GM20000 (cell line): ENCODE measurements at regions not wholly inside any gene's neighbourhood (a gene's known extent, or its start where the extent isn't known, plus 50 kb on each side); places are given as distances from the start of the nearest gene placed in this dataset.

Source experiments
- DNase-seq: peaks from one replicate; pipeline ENCODE4 v3.0.0; 2012; ENCODE audit warnings: low spot score
- TF ChIP-seq, protein P1 (sequence below): IDR thresholded peaks from 2 replicates; pipeline ENCODE4 v1.5.1; 2012; ENCODE audit warnings: mild to moderate bottlenecking, control low read depth; ENCODE audit errors: extremely low read depth, missing control alignments

DNA sequence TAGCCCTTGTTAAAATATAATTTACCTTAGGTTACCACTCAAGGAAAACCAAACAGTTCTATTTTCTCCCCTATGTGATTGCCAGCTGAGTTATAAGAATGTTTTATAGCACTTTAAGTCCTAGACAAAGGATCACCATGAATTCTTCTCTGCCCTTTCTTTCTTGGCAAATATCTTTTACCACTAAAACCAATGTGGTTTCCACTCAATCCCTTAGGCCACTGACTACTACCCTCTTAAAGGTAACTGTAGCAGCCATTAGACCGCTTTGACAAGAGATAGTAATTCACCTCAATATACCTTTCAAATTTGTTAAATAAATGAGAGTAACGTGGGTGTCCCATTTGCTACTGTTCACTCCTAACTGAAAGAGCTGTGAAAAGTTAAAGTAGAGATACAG lies 307.9 kb upstream of the PRMT6 start:
- TF ChIP-seq, protein P1, sequence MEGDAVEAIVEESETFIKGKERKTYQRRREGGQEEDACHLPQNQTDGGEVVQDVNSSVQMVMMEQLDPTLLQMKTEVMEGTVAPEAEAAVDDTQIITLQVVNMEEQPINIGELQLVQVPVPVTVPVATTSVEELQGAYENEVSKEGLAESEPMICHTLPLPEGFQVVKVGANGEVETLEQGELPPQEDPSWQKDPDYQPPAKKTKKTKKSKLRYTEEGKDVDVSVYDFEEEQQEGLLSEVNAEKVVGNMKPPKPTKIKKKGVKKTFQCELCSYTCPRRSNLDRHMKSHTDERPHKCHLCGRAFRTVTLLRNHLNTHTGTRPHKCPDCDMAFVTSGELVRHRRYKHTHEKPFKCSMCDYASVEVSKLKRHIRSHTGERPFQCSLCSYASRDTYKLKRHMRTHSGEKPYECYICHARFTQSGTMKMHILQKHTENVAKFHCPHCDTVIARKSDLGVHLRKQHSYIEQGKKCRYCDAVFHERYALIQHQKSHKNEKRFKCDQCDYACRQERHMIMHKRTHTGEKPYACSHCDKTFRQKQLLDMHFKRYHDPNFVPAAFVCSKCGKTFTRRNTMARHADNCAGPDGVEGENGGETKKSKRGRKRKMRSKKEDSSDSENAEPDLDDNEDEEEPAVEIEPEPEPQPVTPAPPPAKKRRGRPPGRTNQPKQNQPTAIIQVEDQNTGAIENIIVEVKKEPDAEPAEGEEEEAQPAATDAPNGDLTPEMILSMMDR = no peak
- DNase-seq = no peak

DNA sequence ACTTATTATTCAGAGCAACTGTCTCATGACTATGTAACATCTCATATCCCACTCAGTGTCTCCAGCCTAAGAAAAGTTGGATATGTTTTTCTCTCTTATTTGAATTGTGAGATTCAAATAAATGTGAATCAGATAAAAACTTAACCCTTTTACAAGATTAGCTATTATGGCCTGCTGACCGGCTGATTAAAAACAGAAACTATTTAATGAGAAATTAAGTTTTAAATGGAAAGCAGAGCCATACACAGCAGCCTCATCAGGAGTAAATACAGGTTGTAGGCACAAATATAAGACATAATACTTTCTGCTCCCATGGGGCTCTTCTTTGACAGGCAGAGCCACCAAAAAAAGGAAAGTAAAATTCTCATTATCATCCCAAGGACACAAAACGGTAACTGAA lies 307.0 kb upstream of the PRMT6 start:
- TF ChIP-seq, protein P1 = no peak
- no peak for DNase-seq

DNA sequence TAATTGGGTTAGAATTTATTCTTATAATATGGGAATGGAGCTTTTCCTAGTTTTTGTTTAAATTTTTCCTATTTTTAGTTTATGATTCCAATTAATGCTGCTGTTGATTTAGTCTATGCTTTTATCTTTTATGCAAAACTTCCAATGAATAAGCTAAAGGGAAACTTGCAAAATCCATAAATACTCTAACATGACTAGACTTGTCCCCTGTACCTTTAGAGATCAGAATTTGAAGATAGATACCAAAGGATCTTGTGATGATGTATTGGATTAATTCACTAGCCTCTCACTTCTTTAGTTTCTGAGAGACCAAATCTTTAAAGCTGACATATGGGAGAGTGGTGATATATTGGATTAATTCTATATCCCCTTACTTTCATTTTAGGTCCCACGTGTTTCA lies 306.6 kb upstream of the PRMT6 start:
- TF ChIP-seq, protein P1 = no peak
- no peak for DNase-seq

DNA sequence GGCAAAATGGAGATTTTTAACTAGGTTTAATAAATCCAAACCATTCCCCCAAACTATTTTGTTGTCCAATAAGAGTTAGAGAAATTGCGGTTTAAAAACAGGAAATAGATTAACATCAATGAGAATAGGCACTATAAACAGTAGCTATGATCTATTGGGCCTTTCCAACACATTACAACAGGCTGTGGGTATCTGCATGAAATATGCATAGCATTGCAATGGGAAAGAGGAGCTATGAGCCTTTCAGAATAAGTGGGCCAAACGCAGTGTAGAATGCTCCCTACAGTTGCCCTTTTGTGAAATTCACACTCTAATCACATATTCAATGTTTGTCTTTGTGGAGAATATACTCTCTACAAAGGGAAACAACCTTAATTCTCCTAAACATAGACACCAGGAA lies 305.5 kb upstream of the PRMT6 start:
- DNase-seq = no peak
- TF ChIP-seq, protein P1 = no peak

DNA sequence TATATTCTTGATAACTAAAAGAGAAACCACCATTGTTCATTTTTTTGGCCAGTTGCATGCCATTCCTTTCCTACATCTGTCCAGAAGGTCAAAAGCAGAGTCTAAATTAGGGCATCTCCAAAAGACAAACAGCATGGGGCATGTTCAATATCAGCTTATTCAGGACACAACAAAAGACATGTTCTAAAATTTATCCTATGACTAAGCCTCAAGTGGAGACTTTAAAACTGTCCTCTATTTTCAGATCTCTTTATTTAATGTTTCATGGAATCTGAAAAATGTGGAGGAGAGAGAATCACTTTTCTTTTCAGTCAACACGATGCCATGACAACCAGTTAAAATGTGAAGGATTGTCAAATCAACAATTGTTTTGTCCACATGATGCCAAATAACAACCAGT lies 303.4 kb upstream of the PRMT6 start:
- TF ChIP-seq, protein P1 = no peak
- no peak for DNase-seq

DNA sequence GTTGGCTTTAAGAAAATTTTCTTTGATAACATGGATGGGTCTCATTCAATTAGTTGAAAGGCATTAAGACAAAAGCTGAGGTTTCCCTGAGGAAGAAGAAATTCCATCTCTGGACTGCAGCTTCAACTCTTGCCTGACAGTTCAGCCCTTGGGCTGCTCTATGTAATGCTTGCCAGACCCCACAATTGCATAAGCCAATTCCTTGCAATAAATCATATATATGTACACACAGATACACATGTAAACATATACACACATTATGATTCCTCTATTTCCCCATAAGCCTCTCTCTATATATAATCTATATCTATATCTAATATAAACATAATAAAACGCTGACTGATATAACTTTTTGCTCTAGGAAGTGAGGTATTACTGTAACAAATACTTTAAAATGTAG lies 301.5 kb upstream of the PRMT6 start:
- TF ChIP-seq, protein P1 = no peak
- no peak for DNase-seq

DNA sequence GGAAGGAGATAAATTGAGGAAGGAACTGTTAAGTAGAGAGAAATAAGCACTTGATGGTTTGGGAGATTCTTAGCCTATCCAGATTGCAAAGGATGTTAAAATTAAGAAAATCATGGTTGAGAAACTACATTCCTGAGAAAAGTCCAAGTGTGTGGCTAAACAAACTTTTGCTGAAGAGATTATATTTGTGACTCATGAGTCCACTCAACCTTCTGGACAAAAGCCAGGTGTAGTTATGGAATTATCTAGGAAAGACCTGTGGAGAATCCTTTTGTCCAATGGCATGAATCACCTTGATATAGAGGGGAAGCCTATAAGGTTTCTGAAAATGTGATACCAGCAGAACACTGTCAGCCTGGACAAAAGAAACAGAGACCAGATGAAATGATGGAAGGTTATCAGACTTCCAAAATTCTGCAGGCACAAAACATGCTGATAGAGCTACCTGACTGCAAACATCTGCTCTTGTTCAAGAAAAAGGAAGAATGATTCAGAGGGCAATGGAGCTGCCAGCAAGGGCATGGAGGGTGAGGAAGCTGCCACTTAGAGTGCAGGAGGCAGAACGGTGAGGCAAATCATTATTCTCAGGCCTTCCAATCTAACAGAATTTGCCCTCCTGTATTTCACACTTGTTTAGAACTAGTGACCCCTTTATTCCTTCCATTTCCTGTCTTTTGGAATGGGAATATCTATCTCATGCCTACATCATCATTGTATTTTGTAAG lies 300.6 kb upstream of the PRMT6 start:
- no peak for DNase-seq
- TF ChIP-seq, protein P1 = no peak
